Loucy (cell line): ENCODE measurements at regions not wholly inside any gene's neighbourhood (a gene's known extent, or its start where the extent isn't known, plus 50 kb on each side); places are given as distances from the start of the nearest gene placed in this dataset.

Experiments
- CTCF ChIP-seq: fragments of 200-600 bp; sonication (generic); conservative IDR thresholded peaks from 2 replicates; pipeline ENCODE4 v1.5.1; 2014; ENCODE audit warnings: mild to moderate bottlenecking, antibody characterized with exemption, low read length
- EZH2phosphoT487 ChIP-seq: fragments of 200-600 bp; IDR thresholded peaks from 2 replicates; pipeline ENCODE4 v1.6.1; 2018; ENCODE audit warnings: antibody characterized with exemption, mild to moderate bottlenecking, moderate library complexity, borderline replicate concordance

DNA sequence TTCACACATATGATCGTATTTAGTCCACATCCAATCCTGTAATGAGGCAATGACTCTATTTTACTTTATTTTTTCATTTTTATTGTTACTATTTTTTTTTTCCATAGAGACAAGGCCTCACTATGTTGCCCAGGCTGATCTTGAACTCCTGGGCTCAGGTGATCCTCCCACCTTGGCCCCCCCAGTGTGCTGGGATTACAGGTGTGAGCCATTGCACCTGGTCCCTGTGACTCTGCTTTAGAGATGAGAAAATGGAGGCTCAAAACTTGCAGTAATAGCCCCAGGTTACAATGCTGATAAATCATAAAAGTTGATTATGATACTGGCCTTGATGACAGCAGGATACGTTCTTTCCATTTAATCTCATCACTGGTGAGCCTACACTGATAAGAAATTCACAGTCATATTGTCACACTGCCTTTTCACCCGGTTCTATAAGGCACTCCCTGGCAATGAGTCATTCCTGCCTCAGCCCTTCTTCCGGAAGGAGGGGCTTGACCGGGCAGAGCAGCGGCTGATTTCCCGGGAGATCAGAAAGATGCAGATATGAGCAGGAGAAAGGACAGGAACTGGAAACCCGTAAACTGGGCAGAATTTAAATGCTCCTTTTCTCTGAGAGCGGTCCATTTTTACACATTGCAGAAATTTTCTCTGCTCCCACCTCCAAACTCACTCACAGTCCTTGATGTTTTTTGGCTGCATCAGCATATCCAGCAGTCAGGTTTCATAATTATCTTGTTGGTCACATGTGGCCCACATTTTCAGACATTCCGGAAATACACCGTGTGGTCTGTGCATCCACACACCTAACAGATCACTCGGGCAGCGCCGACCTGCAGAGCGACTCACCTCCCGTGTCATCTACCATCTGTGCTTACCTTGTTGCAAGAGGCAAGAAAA lies 616.4 kb downstream of the EFNB2 start:
- TF ChIP-seq CTCF: no peak
- TF ChIP-seq EZH2phosphoT487: no peak
